Activated CD8-positive, alpha-beta memory T cell treated with anti-CD3 and anti-CD28 coated beads, Interleukin-2, amount 50 U/mL, for 1 hour (primary cell): ENCODE measurements at regions not wholly inside any gene's neighbourhood (a gene's known extent, or its start where the extent isn't known, plus 50 kb on each side); places are given as distances from the start of the nearest gene placed in this dataset.
"Not testable (repeated sequence)": the region's sequence is repeated elsewhere in the genome, so short reads cannot be mapped to it uniquely, and the experiment has no call there.

ENCODE experiments used
- DNase-seq: peaks from one replicate; pipeline ENCODE4 v3.0.0-alpha.2; 2020; ENCODE audit errors: extremely low read depth

- no peak for DNase-seq
These were observed 1079.9 kb upstream of the ACO1 start for GRCh38 chr9:31304576-31304975.

GRCh38 chr9:31314241-31314640 is 1070.2 kb upstream of the ACO1 start:
- DNase-seq, result no peak

GRCh38 chr9:31320494-31320893 is 1063.9 kb upstream of the ACO1 start:
- no peak for DNase-seq

- DNase-seq, result no peak
These were observed 1063.2 kb upstream of the ACO1 start for GRCh38 chr9:31321256-31321655.

GRCh38 chr9:31321686-31322085 is 1062.8 kb upstream of the ACO1 start:
- DNase-seq, result no peak

- no peak for DNase-seq
These were observed 1060.6 kb upstream of the ACO1 start for GRCh38 chr9:31323726-31324444.

- DNase-seq, result no peak
These were observed 1058.7 kb upstream of the ACO1 start for GRCh38 chr9:31325778-31326177.

GRCh38 chr9:31326883-31327282 is 1057.6 kb upstream of the ACO1 start:
- not testable (repeated sequence) for DNase-seq

GRCh38 chr9:31334837-31335528 is 1049.5 kb upstream of the ACO1 start:
- DNase-seq, result no peak

- no peak for DNase-seq
These were observed 1048.8 kb upstream of the ACO1 start for GRCh38 chr9:31335529-31336234.

- no peak for DNase-seq
These were observed 1048.1 kb upstream of the ACO1 start for GRCh38 chr9:31336386-31336785.

- DNase-seq, result no peak
These were observed 1047.6 kb upstream of the ACO1 start for GRCh38 chr9:31336841-31337240.

GRCh38 chr9:31347082-31347617 is 1037.3 kb upstream of the ACO1 start:
- DNase-seq, result no peak

- no peak for DNase-seq
These were observed 1029.1 kb upstream of the ACO1 start for GRCh38 chr9:31355159-31355882.

GRCh38 chr9:31355965-31356364 is 1028.5 kb upstream of the ACO1 start:
- DNase-seq, result no peak

GRCh38 chr9:31359071-31359470 is 1025.4 kb upstream of the ACO1 start:
- no peak for DNase-seq

- no peak for DNase-seq
These were observed 1020.3 kb upstream of the ACO1 start for GRCh38 chr9:31364171-31364570.

GRCh38 chr9:31372799-31373587 is 1011.5 kb upstream of the ACO1 start:
- no peak for DNase-seq

- no peak for DNase-seq
These were observed 1007.1 kb upstream of the ACO1 start for GRCh38 chr9:31377358-31377757.

GRCh38 chr9:31388660-31389059 is 995.8 kb upstream of the ACO1 start:
- no peak for DNase-seq

GRCh38 chr9:31389075-31389474 is 995.4 kb upstream of the ACO1 start:
- DNase-seq, result no peak
